Upper lobe of left lung (tissue), 6 donors: ENCODE measurements at regions not wholly inside any gene's neighbourhood (a gene's known extent, or its start where the extent isn't known, plus 50 kb on each side); places are given as distances from the start of the nearest gene placed in this dataset.

Experiments
- ATAC-seq, 2 donors: fragments of 200-7000 bp; cut with Tn5 transposase; one replicate each; pipeline ENCODE4 v1.9.1; 2022; ENCODE audit warnings: mild to moderate bottlenecking in 2 of 2, moderate library complexity in 2 of 2; ENCODE audit not compliant: low FRiP score in 2 of 2
- DNase-seq, 2 donors: peaks; one replicate each; pipeline ENCODE4 v3.0.0-alpha.2; 2019 to 2020
- H3K27ac ChIP-seq, 4 donors: fragments of 200-600 bp; sonication (generic); one replicate each; pipeline ENCODE4 v1.5.1; 2016 to 2019
- H3K27me3 ChIP-seq, 4 donors: fragments of 200-600 bp; sonication (generic); one replicate each; pipeline ENCODE4 v1.5.1; 2017 to 2019
- H3K36me3 ChIP-seq, 4 donors: fragments of 200-600 bp; sonication (generic); one replicate each; pipeline ENCODE4 v1.5.1; 2016 to 2019
- H3K4me1 ChIP-seq, 4 donors: fragments of 200-600 bp; sonication (generic); one replicate each; pipeline ENCODE4 v1.5.1; 2018 to 2019
- H3K4me3 ChIP-seq, 4 donors: fragments of 200-600 bp; sonication (generic); one replicate each; pipeline ENCODE4 v1.5.1; 2017 to 2019; ENCODE audit warnings: mild to moderate bottlenecking in 2 of 4, moderate library complexity in 1 of 4
- H3K9me3 ChIP-seq, 4 donors: fragments of 200-600 bp; sonication (generic); one replicate each; pipeline ENCODE4 v1.5.1; 2018 to 2019
- CTCF ChIP-seq, 6 experiments: fragments of 450-650 bp in 4 of 6; fragments of 200-600 bp in 2 of 6; sonication (generic) in 2 of 6; IDR thresholded peaks; one replicate each; pipeline ENCODE4 v1.5.1; 2016 to 2019; ENCODE audit warnings: antibody characterized with exemption in 6 of 6
- EP300 ChIP-seq, 4 donors: sonication (generic); formaldehyde crosslinking; IDR thresholded peaks; one replicate each; pipeline ENCODE4 v1.5.1; 2017; ENCODE audit warnings: antibody characterized with exemption in 4 of 4, control low read depth in 2 of 4
- POLR2A ChIP-seq, 4 donors: fragments of 450-650 bp; IDR thresholded peaks; one replicate each; pipeline ENCODE4 v1.5.1; 2016 to 2017; ENCODE audit warnings: antibody characterized with exemption in 4 of 4, mild to moderate bottlenecking in 2 of 4
- POLR2AphosphoS5 ChIP-seq, 2 donors: sonication (generic); formaldehyde crosslinking; IDR thresholded peaks; one replicate each; pipeline ENCODE4 v1.5.1; 2017; ENCODE audit warnings: antibody characterized with exemption in 2 of 2
- WGBS, 2 donors: methylation state at CpG; one replicate each; pipeline ENCODE4 v1.1.5; 2017 to 2018; 5-methylcytosine and 5-hydroxymethylcytosine counted together
- donor health status: DM: no; HTN: no; CAD: no; lungs with moderate emphysema.
- donor health status: DM: no; HTN: yes; CAD: no; lungs with severe emphysema.

- DNase-seq, result peak in 1 of 2 donors; percentile 48
These were observed 108.5 kb downstream of the FAM53A start for GRCh38 chr4:1575418-1576303.

GRCh38 chr4:1574601-1575417 is 109.3 kb downstream of the FAM53A start:
- Histone ChIP-seq H3K36me3 (no peaks in the 10 kb centered on the region), H3K27ac (no peak overlapping the region), H3K4me3 (no peak overlapping the region), H3K27me3 (no peaks in the 10 kb centered on the region), H3K9me3 (no peaks in the 10 kb centered on the region), H3K4me1 (peaks cover 6 to 17% (median 10%) of the 10 kb centered on the region in 4 donors)
- 71 to 95% methylated on average over 1 to 20 of the region's 20 CpGs for WGBS, 2 donors
- ATAC-seq (no peak), DNase-seq (peak in 1 of 2 donors; percentile 73)
- TF ChIP-seq POLR2AphosphoS5 (IDR thresholded peaks at IDR 0.05), result no peak
- TF ChIP-seq CTCF (IDR thresholded peaks at IDR 0.05), result no peak
- no peak for TF ChIP-seq EP300 (IDR thresholded peaks at IDR 0.05)
- TF ChIP-seq POLR2A (IDR thresholded peaks at IDR 0.05), result no peak

More at GRCh38 chr4:1575418-1576303, 108.5 kb downstream of the FAM53A start:
- Histone ChIP-seq H3K27me3 (no peaks in the 10 kb centered on the region), H3K4me3 (no peak overlapping the region), H3K36me3 (no peaks in the 10 kb centered on the region), H3K27ac (no peak overlapping the region), H3K9me3 (no peaks in the 10 kb centered on the region), H3K4me1 (peaks cover 6 to 21% (median 10%) of the 10 kb centered on the region in 4 donors)
- WGBS, 2 donors, result 78 to 87% methylated on average over 16 to 19 of the region's 20 CpGs
- TF ChIP-seq CTCF (IDR thresholded peaks at IDR 0.05), result no peak
- no peak for TF ChIP-seq EP300 (IDR thresholded peaks at IDR 0.05)
- TF ChIP-seq POLR2A (IDR thresholded peaks at IDR 0.05), result no peak
- TF ChIP-seq POLR2AphosphoS5 (IDR thresholded peaks at IDR 0.05), result no peak
- ATAC-seq, result no peak

DNA sequence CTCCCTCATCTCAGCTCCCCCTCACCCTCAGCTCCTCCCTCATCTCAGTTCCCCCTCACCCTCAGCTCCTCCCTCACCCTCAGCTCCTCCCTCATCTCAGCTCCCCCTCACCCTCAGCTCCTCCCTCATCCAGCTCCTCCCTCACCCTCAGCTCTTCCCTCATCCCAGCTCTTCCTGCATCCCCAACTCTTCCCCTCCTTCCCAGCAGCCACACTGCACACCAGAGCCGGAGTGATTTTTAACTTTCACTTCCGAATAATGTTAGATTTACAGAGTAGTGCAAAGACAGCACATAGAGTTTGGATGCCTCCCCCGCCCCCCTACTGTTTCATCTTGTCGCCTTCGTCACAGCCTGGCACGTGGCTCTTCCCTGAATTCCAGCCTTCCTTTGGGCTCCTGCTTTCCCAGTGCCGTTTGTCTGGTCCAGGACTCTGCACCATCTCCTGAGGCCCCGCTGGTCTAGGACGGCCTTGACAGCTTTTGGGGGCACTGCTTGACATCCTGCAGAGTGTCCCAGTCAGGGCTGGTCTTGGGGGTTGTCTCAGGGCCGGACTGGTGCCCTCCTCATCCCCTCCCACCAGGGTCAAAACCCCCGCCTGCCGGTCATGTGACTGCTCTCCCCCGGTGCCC is 110.2 kb downstream of the FAM53A start:
- no peak overlapping the region for H3K4me3 ChIP-seq
- peaks cover 5 to 17% (median 7%) of the 10 kb centered on the region in 4 donors for H3K4me1 ChIP-seq
- no peaks in the 10 kb centered on the region for H3K9me3 ChIP-seq
- no peak overlapping the region for H3K27ac ChIP-seq
- no peaks in the 10 kb centered on the region for H3K36me3 ChIP-seq
- H3K27me3 ChIP-seq, result peaks cover 0 to 1% (median 0%) of the 10 kb centered on the region in 4 donors
- 85 to 88% methylated on average over 13 of the region's 13 CpGs for WGBS, 2 donors
- DNase-seq (no peak), ATAC-seq (no peak)
- TF ChIP-seq POLR2AphosphoS5 (IDR thresholded peaks at IDR 0.05), result no peak
- TF ChIP-seq CTCF (IDR thresholded peaks at IDR 0.05), result no peak
- TF ChIP-seq EP300 (IDR thresholded peaks at IDR 0.05), result no peak
- TF ChIP-seq POLR2A (IDR thresholded peaks at IDR 0.05), result no peak

DNA sequence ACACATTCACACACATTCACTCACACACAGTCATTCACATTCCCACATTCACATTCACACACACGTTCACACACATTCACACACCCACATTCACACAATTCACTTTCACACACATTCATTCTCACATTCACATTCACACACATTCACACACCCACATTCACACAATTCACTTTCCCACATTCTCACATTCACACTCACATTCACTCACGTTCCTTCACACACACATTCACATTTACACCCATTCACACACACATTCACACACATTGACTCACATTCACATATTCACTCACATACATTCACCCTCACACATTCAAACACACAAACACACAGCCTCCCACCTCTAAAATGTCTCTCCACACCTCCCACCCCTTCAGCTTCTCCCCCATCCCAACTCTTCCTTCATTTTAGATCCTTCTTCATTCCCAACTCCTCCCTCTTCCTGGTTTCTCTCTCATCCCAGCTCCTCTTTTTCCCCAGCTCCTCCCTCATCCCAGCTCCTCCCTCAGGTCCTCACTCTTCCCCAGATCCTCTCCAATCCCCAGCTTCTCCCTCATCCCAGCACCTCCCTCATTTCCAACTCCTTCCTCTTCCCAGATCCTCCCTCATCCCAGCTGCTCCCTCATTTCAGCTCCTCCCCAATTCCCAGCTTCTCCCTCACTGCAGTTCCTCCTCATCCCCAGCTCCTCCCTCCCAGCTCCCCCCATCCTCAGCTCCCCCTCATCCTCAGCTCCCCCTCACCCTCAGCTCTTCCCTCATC is 111.0 kb downstream of the FAM53A start:
- TF ChIP-seq EP300 (IDR thresholded peaks at IDR 0.05) (no peak), CTCF (IDR thresholded peaks at IDR 0.05) (no peak), POLR2AphosphoS5 (IDR thresholded peaks at IDR 0.05) (no peak), POLR2A (IDR thresholded peaks at IDR 0.05) (no peak)
- no peak overlapping the region for H3K4me3 ChIP-seq
- no peaks in the 10 kb centered on the region for H3K36me3 ChIP-seq
- 85 to 89% methylated on average over 2 of the region's 2 CpGs for WGBS, 2 donors
- H3K27ac ChIP-seq, result no peak overlapping the region
- DNase-seq (no peak), ATAC-seq (no peak)
- H3K4me1 ChIP-seq, result peaks cover under 1 to 14% (median 1%) of the 10 kb centered on the region in 4 donors
- peaks cover 0 to 5% (median 0%) of the 10 kb centered on the region in 4 donors for H3K27me3 ChIP-seq
- no peaks in the 10 kb centered on the region for H3K9me3 ChIP-seq
